ENCODE measurements at regions not wholly inside any gene's neighbourhood (a gene's known extent, or its start where the extent isn't known, plus 50 kb on each side); places are given as distances from the start of the nearest gene placed in this dataset.
"Not testable (repeated sequence)": the region's sequence is repeated elsewhere in the genome, so short reads cannot be mapped to it uniquely, and the experiment has no call there.

DNA sequence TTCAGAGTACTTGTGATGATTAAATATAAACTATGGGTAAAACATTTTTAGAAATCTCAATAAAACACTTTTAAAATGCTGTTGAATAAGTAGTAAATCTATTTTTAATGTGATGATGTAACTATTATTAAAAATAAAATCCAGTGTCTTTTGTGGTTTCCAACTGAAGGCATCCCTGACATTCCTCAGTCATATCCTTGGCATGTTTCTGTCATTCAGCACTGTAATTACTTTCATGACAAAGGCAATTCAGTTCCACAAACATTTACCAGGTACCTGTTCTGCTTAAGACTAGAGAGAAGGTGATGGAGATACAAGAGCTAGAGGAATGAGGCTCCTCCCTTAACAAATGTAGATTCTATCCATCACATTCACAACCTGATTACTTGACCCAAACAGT, 518.7 kb upstream of the MAP3K7 start:
- no peak for DNase-seq

DNA sequence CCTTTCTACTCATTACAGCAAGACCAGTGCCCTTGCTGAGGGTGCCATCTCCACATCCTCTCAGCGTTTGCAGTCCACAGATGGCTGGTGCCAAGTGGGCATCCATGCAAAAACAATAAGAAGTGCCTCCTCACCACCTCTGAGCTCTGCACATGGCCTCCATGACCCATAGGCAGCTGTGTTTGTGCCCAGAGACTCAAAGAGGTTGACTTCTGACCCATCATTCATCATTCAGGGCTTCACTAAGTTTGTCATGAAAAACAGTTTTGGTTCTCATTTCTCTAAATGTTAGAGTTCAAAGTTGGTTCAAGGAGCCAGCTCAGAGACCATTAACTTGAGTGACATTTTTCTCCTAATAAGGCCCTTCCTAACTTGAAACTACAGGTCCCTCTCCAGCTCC, 512.6 kb upstream of the MAP3K7 start:
- no peak for DNase-seq

DNA sequence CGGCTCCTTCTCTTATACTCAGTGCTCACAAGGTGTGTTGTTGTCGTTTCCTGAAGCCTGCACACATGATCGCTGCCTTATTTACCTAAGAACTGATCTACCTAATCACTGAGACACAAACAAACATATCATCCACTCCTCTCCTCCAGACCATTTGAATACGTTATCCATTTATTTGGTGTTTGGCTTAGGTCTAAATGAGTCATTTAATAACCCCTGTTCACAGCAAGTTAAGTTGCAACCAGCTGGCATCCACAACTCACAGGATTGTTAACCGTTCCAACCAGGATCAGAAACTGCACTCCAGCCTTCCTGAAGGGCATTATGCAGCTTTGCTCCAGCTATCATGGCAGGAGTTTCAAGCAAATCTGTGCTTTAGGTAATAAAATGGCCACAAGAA, 511.1 kb upstream of the MAP3K7 start:
- no peak for DNase-seq

GRCh38 chr6:91097364-91097763, 510.5 kb upstream of the MAP3K7 start:
- no peak for DNase-seq

- DNase-seq, result no peak
Measured at GRCh38 chr6:91094806-91095475, 508.1 kb upstream of the MAP3K7 start.

- DNase-seq, result no peak
Measured at GRCh38 chr6:91094341-91094740, 507.5 kb upstream of the MAP3K7 start.

DNA sequence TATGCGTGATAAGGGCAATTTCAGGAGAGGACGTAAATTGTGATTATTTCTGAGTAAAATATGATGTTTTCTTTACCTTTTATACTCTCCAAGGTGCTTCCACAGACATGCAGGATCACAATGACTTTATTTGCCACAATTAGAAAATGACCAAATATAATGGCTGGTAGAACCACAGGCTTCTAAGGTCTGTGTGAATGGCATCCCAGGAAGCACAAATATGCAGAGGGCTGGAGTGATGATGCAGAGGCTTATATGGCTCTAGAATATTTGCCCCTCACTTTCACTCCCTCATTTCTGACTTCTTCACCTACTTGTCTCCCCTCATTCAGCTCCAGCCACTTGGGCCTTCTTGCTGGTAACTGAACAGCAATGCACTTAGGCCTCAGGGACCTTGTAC, 502.1 kb upstream of the MAP3K7 start:
- no peak for DNase-seq

DNA sequence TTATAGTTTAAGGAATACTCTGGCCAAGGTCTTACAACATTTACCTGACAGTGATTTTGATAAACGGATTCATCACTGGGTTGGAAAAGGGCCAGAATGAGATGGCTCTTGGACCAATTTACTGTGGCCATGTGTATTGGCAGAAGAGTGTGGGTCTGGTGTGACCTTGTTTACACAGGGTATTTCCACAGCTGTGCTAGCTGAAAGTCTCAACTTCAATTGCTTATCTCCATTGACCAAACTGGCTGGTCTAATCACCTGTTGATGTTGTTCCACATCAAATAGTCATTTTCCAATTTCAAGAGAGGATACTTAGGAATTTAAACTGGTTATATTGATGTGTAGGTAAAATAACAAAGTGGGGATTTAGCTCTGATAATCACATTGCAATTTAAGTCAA, 501.6 kb upstream of the MAP3K7 start:
- no peak for DNase-seq

DNA sequence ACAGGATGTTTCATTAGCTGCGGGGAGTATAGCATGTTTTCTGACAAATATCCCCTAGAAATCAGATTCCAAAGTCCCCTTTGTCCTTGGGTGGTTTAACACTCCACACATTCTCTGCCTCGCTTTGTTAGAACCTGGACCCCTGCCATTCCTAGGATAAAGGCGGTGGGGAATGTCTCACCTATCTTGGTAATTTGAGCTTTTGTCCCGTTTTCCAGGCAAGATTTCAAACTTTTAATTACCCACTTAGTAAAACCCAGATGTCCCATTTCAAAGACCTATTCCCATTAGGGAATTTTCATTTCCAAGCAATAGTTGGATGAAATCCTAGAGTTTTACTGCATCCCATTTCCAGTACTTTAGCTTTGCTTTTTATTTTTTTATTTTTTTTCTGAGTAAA, 501.0 kb upstream of the MAP3K7 start:
- peak; percentile 40 for DNase-seq

DNA sequence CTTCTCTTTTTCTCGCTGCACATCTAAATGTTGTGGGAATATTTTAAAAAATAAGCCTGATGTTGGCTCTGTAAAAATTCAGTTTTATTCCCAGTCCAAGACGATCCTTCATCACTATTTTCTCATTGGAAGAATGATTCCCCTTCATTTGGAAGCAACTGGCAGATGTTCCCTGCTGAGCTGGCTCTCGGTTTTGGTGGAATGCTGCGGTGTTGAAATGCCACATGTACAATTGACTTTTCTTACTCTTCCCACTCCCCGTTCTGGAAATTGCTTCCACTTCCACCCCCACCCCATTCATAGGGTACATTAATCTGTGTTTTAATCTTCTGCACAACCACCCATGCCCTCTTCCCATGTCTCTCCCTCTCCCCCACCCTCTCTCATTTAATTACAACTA, 496.3 kb upstream of the MAP3K7 start:
- no peak for DNase-seq

- no peak for DNase-seq
Measured at GRCh38 chr6:91082311-91082832, 495.5 kb upstream of the MAP3K7 start.

GRCh38 chr6:91081452-91082067, 494.7 kb upstream of the MAP3K7 start:
- peak; percentile 79 for DNase-seq

GRCh38 chr6:91080871-91081270, 494.0 kb upstream of the MAP3K7 start:
- DNase-seq, result no peak

DNA sequence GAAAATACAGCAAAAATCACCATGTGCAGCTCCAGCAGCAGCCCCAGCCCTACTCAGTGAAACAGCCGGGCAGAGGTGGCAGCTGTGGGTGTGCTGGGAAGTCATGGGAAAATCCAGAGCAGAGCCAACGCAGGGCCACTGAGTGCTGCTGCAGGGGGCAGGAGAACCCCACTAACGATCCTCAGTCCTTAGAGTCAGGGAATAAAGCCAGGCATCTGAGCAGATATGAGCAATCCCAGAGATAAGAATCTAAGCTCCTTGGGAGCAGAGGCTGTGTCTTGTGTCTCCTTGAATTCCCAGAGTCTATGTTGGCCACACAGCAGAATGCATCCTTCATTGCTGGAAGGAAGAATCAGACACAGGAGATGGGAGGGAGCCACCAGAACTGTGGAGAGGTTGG, 493.1 kb upstream of the MAP3K7 start:
- no peak for DNase-seq

DNA sequence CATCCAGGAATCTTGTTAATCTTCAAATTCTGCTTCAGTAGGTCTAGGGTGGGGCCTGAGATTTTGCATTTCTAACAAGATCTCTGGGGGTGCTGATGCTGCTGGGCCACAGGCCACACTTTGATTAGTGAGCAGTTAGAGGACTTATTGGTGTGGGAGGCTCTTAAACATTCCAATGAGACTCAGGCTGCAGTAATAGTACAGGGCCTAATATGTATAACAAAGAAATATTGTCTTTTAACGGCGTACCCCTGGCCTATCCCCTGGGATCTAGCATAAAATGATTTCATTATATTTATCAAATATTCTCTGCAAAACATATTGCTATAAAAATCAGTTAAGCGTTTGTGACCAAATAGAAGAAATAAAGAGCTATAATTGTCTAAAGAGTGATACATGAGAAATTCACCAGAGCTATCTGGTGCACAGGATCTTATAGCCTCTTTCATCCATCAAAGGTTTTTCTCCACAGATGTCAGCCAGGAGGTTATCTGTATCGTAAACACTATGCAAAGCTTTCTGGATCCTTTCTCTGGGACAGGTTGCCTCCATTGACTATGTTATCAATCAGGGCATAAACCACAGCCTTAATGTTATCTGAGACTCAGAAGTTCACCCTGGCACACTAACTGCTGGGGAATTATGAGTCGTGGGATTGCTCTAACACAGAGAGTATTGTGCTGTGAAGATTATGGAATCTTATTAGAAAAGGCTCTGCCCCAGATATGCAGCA, 488.5 kb upstream of the MAP3K7 start:
- DNase-seq, result no peak

DNA sequence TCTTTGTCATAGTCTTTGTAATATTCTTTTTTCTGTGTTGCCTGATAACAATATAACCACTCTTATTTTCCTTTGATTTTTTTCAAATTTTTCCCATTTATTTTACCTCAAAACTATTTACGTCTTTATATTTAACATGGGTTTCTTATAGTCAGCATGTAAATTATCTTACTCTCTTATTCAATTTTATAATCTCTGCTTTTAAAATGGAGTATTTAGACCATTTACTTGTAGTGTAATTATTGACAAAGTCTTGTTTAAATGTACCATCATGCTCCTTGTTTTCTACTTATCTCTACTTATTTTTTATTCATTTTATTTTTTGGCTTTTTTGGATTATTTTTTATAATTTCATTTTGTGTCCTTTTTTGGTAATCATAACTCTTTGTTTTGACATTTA, 476.5 kb upstream of the MAP3K7 start:
- no peak for DNase-seq

DNA sequence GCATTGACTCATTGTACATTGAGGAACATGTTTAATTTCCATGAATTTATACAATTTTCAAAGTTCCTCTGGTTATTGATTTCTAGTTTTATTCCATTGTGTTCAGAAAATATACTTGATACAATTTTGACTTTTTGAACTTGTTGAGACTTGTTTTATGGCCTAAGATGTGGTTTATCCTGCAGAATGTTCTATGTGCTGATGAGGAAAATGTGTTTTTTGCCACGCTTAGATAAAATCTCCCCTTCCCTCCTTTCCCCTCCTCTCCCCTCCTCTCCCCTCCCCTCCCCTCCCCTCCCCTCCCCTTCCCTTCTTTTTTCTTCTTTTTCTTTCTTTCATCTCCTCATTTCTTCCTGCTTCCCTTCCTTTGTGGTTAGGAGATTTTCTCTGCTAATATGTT, 470.8 kb upstream of the MAP3K7 start:
- DNase-seq, result no peak

GRCh38 chr6:91055959-91056358, 469.1 kb upstream of the MAP3K7 start:
- DNase-seq, result no peak

GRCh38 chr6:91052473-91053450, 465.9 kb upstream of the MAP3K7 start:
- not testable (repeated sequence) for DNase-seq

- no peak for DNase-seq
Measured at GRCh38 chr6:91045161-91045560, 458.3 kb upstream of the MAP3K7 start.

GRCh38 chr6:91043751-91044150, 456.9 kb upstream of the MAP3K7 start:
- no peak for DNase-seq

GRCh38 chr6:91042656-91043055, 455.8 kb upstream of the MAP3K7 start:
- DNase-seq, result peak; percentile 44
